GM19395 (cell line): ENCODE measurements at regions not wholly inside any gene's neighbourhood (a gene's known extent, or its start where the extent isn't known, plus 50 kb on each side); places are given as distances from the start of the nearest gene placed in this dataset.

Experiments
- ATAC-seq: cut with Tn5 transposase; IDR thresholded peaks from one replicate; pipeline ENCODE4 v1.9.1; 2021; ENCODE audit warnings: mild to moderate bottlenecking, moderate library complexity; ENCODE audit not compliant: unreplicated experiment

GRCh38 chr1:60488847-60489246 lies 415.3 kb upstream of the C1orf87 start:
- ATAC-seq: no peak

- no peak for ATAC-seq
Observed at GRCh38 chr1:60487565-60488345, 414.2 kb upstream of the C1orf87 start.

- no peak for ATAC-seq
Observed at GRCh38 chr1:60483509-60483908, 409.9 kb upstream of the C1orf87 start.

GRCh38 chr1:60470246-60470645 lies 396.7 kb upstream of the C1orf87 start:
- ATAC-seq: no peak

- ATAC-seq: no peak
Observed at GRCh38 chr1:60463786-60464185, 390.2 kb upstream of the C1orf87 start.

- ATAC-seq: no peak
Observed at GRCh38 chr1:60463146-60463545, 389.6 kb upstream of the C1orf87 start.

GRCh38 chr1:60461925-60462595 lies 388.5 kb upstream of the C1orf87 start:
- no peak for ATAC-seq

- ATAC-seq: no peak
Observed at GRCh38 chr1:60458111-60458510, 384.5 kb upstream of the C1orf87 start.

- no peak for ATAC-seq
Observed at GRCh38 chr1:60449876-60450275, 376.3 kb upstream of the C1orf87 start.

GRCh38 chr1:60448850-60449249 lies 375.3 kb upstream of the C1orf87 start:
- no peak for ATAC-seq

GRCh38 chr1:60444680-60445079 lies 371.1 kb upstream of the C1orf87 start:
- ATAC-seq: no peak

- no peak for ATAC-seq
Observed at GRCh38 chr1:60436186-60436585, 362.6 kb upstream of the C1orf87 start.

GRCh38 chr1:60431593-60431992 lies 358.0 kb upstream of the C1orf87 start:
- ATAC-seq: no peak

- ATAC-seq: no peak
Observed at GRCh38 chr1:60430375-60430774, 356.8 kb upstream of the C1orf87 start.

- ATAC-seq: no peak
Observed at GRCh38 chr1:60428127-60428526, 354.6 kb upstream of the C1orf87 start.

- ATAC-seq: no peak
Observed at GRCh38 chr1:60427701-60428100, 354.1 kb upstream of the C1orf87 start.

GRCh38 chr1:60427194-60427593 lies 353.6 kb upstream of the C1orf87 start:
- no peak for ATAC-seq

GRCh38 chr1:60425528-60425927 lies 352.0 kb upstream of the C1orf87 start:
- no peak for ATAC-seq

GRCh38 chr1:60423146-60423780 lies 349.7 kb upstream of the C1orf87 start:
- ATAC-seq: no peak

GRCh38 chr1:60421965-60422364 lies 348.4 kb upstream of the C1orf87 start:
- ATAC-seq: no peak

- ATAC-seq: no peak
Observed at GRCh38 chr1:60419023-60419422, 345.5 kb upstream of the C1orf87 start.

- ATAC-seq: no peak
Observed at GRCh38 chr1:60415696-60416095, 342.1 kb upstream of the C1orf87 start.
